HCT116 (cell line): ENCODE measurements at regions not wholly inside any gene's neighbourhood (a gene's known extent, or its start where the extent isn't known, plus 50 kb on each side); places are given as distances from the start of the nearest gene placed in this dataset.

Experiments used
- ATAC-seq: fragments of 200-7000 bp; cut with Tn5 transposase; 2 replicates; pipeline ENCODE4 v1.9.1; 2020; ENCODE audit warnings: mild to moderate bottlenecking, moderate library complexity
- BruUV-seq: library from RNA; stranded (reverse); fragments of 400-500 nt; replicated peaks from 2 replicates; lab custom pipeline; 2021; lab: Mats Ljungman, UMichigan
- CTCF ChIA-PET: fragments of 300-600 bp; sonication (Branson Sonifier 250); formaldehyde crosslinking; loops from one replicate; lab custom pipeline; 2021; ENCODE audit warnings: antibody characterized with exemption; lab: Charles Lee
- POLR2A ChIA-PET: fragments of 300-600, 350-600 bp; sonication (Branson Sonifier 250); formaldehyde crosslinking; loops from one replicate; lab custom pipeline; 2021; ENCODE audit warnings: antibody characterized with exemption; lab: Charles Lee
- RAD21 ChIA-PET, 2 experiments: fragments of 300-600 bp; sonication (Branson Sonifier 250); formaldehyde crosslinking; loops; one replicate each; lab custom pipeline; 2023; ENCODE audit warnings: low total read pairs in 2 of 2; ENCODE audit not compliant: uncharacterized antibody in 2 of 2, unreplicated experiment in 2 of 2, low non-redundant PET in 1 of 2; lab: Charles Lee
- DNase-seq: peaks from one replicate; pipeline ENCODE4 v3.0.0-alpha.2; 2010; ENCODE audit warnings: low read depth, low spot score
- H2AFZ ChIP-seq: fragments of 200-600 bp; shearing (Covaris generic), sonication (generic); 2 replicates; pipeline ENCODE4 v1.6.1; 2017; ENCODE audit warnings: low read depth, mixed run types, mixed read lengths, antibody characterized with exemption, low read length; ENCODE audit not compliant: poor library complexity, severe bottlenecking
- H3K27ac ChIP-seq: 2 replicates; pipeline ENCODE4 v1.5.1; 2012; ENCODE audit warnings: low read depth, low read length
- H3K27me3 ChIP-seq: fragments of 200-600 bp; sonication (generic); 2 replicates; pipeline ENCODE4 v1.6.1; 2016; ENCODE audit warnings: mixed run types, low read length, mixed read lengths; ENCODE audit not compliant: insufficient read depth
- H3K36me3 ChIP-seq, 2 experiments: fragments of 200-500 bp in 1 of 2; fragments of 200-600 bp in 1 of 2; sonication (Bioruptor generic) in 1 of 2; sonication (generic) in 1 of 2; 2 replicates each; pipeline versions ENCODE4 v1.5.1 to v1.6.1; 2014 to 2016; ENCODE audit warnings: low read length in 2 of 2, inconsistent platforms in 1 of 2, mixed read lengths in 1 of 2, mixed run types in 1 of 2; ENCODE audit not compliant: insufficient read depth in 2 of 2, control insufficient read depth in 1 of 2
- H3K4me1 ChIP-seq, 2 experiments: fragments of 200-600 bp in 1 of 2; sonication (generic) in 1 of 2; 2 replicates each; pipeline versions ENCODE4 v1.5.1 to v1.6.1; 2012 to 2017; ENCODE audit warnings: low read length in 2 of 2, inconsistent platforms in 1 of 2, mild to moderate bottlenecking in 1 of 2, mixed read lengths in 1 of 2, mixed run types in 1 of 2, moderate library complexity in 1 of 2; ENCODE audit not compliant: insufficient read depth in 2 of 2, control insufficient read depth in 1 of 2
- H3K4me2 ChIP-seq: fragments of 200-600 bp; sonication (generic); 2 replicates; pipeline ENCODE4 v1.6.1; 2017; ENCODE audit warnings: mixed run types, low read length, mixed read lengths
- H3K4me3 ChIP-seq, 2 experiments: fragments of 200-600 bp in 1 of 2; sonication (generic) in 1 of 2; replicated peaks in 1 of 2; 2 replicates each; pipeline ENCODE4 v1.5.1; 2011 to 2016; ENCODE audit warnings: low read length in 2 of 2, control low read depth in 1 of 2, low read depth in 1 of 2, mild to moderate bottlenecking in 1 of 2, mixed read lengths in 1 of 2, mixed run types in 1 of 2
- H3K79me2 ChIP-seq: fragments of 200-600 bp; sonication (generic); 2 replicates; pipeline ENCODE4 v1.6.1; 2017; ENCODE audit warnings: mild to moderate bottlenecking, mixed run types, low read length, moderate library complexity, mixed read lengths; ENCODE audit not compliant: insufficient read depth
- H3K9ac ChIP-seq: fragments of 200-600 bp; sonication (generic); 2 replicates; pipeline ENCODE4 v1.6.1; 2016; ENCODE audit warnings: low read length, mixed read lengths
- H3K9me2 ChIP-seq: fragments of 200-600 bp; sonication (generic), shearing (Covaris generic); 2 replicates; pipeline ENCODE4 v1.6.1; 2017; ENCODE audit warnings: mixed run types, mild to moderate bottlenecking, moderate library complexity; ENCODE audit not compliant: insufficient read depth
- H3K9me3 ChIP-seq, 2 experiments: fragments of 200-500 bp in 1 of 2; fragments of 200-600 bp in 1 of 2; sonication (Bioruptor generic) in 1 of 2; sonication (generic) in 1 of 2; 2 replicates each; pipeline ENCODE4 v1.6.1; 2014 to 2017; ENCODE audit warnings: low read length in 2 of 2, mixed read lengths in 2 of 2, inconsistent platforms in 1 of 2, low read depth in 1 of 2, mild to moderate bottlenecking in 1 of 2, mixed run types in 1 of 2, moderate library complexity in 1 of 2; ENCODE audit not compliant: control insufficient read depth in 1 of 2, insufficient read depth in 1 of 2
- H4K20me1 ChIP-seq: fragments of 200-600 bp; sonication (generic), shearing (Covaris generic); 2 replicates; pipeline ENCODE4 v1.6.1; 2017; ENCODE audit warnings: mixed run types, mild to moderate bottlenecking, moderate library complexity; ENCODE audit not compliant: insufficient read depth
- ELF1 ChIP-seq: IDR thresholded peaks from 2 replicates; pipeline ENCODE4 v1.6.1; 2012; ENCODE audit warnings: low read depth, borderline replicate concordance
- EZH2 ChIP-seq: fragments of 200-600 bp; sonication (generic); IDR thresholded peaks from 2 replicates; pipeline ENCODE4 v1.6.1; 2017; ENCODE audit warnings: antibody characterized with exemption, mixed run types
- EZH2phosphoT487 ChIP-seq: fragments of 200-600 bp; IDR thresholded peaks from 2 replicates; pipeline ENCODE4 v1.6.1; 2018; ENCODE audit warnings: antibody characterized with exemption, borderline replicate concordance
- JUND ChIP-seq: IDR thresholded peaks from 2 replicates; pipeline ENCODE4 v1.6.1; 2012
- RAD21 ChIP-seq: IDR thresholded peaks from 2 replicates; pipeline ENCODE4 v1.6.1; 2012; ENCODE audit warnings: low read depth, mild to moderate bottlenecking
- REST ChIP-seq: IDR thresholded peaks from 2 replicates; pipeline ENCODE4 v1.6.1; 2012; ENCODE audit warnings: low read depth
- SIN3A ChIP-seq: IDR thresholded peaks from 2 replicates; pipeline ENCODE4 v1.6.1; 2012; ENCODE audit warnings: low read depth
- SP1 ChIP-seq: IDR thresholded peaks from 2 replicates; pipeline ENCODE4 v1.6.1; 2012; ENCODE audit warnings: low read depth
- SRF ChIP-seq: IDR thresholded peaks from 2 replicates; pipeline ENCODE4 v1.6.1; 2012; ENCODE audit warnings: low read depth
- YY1 ChIP-seq: IDR thresholded peaks from 2 replicates; pipeline ENCODE4 v1.6.1; 2011; ENCODE audit warnings: low read length, low read depth, moderate library complexity, mild to moderate bottlenecking; ENCODE audit not compliant: insufficient replicate concordance; ENCODE audit errors: extremely low read depth
- ZFX ChIP-seq: fragments of 450-650 bp; IDR thresholded peaks from 2 replicates; pipeline ENCODE4 v1.6.1; 2017
- ZNF274 ChIP-seq: fragments of 200-500 bp; sonication (Bioruptor generic); IDR thresholded peaks from 2 replicates; pipeline ENCODE4 v1.6.1; 2014; ENCODE audit warnings: mild to moderate bottlenecking, low read depth, low read length, inconsistent platforms
- intact Hi-C: fragments of 100-400 bp; cut with micrococcal nuclease; formaldehyde crosslinking; loops from 2 replicates; pipeline ENCODE4 v1.10.0; 2022
- TF ChIP-seq, protein P1 (sequence below): IDR thresholded peaks from 2 replicates; pipeline ENCODE4 v1.6.1; 2012
- TF ChIP-seq, protein P2 (sequence below): IDR thresholded peaks from 2 replicates; pipeline ENCODE4 v1.6.1; 2012

DNA sequence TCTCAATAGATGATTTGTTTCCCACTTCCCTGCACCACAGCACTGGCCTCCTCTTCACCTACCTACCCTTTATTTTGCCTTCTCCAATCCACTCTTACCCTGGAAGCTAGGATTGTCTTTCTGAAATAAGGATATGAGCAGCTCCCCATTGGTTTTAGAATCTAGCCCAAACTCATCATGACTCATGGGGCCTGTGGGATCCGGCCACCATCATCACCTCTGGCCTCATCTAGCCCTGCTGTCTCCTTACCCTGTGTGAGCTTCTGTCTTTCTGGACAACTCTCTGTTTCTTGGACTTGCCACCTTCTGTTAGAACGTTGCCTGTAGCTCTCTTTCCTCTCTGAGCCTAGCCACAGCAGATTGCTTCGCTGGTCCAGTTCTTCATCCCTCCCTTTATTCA is 277.1 kb downstream of the PAX1 start (continued):
- TF ChIP-seq ELF1, result no peak

- H3K4me2 ChIP-seq, result no peak overlapping the region
- CTCF ChIA-PET, result no interaction called here
Measured at GRCh38 chr20:21981597-21982344, 276.3 kb downstream of the PAX1 start.

More at GRCh38 chr20:21981597-21982344, 276.3 kb downstream of the PAX1 start:
- BruUV-seq, result no TSS peak
- intact Hi-C loops, result no loop called here
- DNase-seq, result no peak
- H3K36me3 ChIP-seq, result no peaks in the 10 kb centered on the region
- no peak for ATAC-seq
- peaks cover 7 to 23% of the 10 kb centered on the region in 2 experiments; a peak in 2 of 4 replicates for H3K9me3 ChIP-seq
- no peaks in the 10 kb centered on the region for H3K79me2 ChIP-seq
- POLR2A ChIA-PET, result no interaction called here
- H4K20me1 ChIP-seq, result no peaks in the 10 kb centered on the region
- no peak overlapping the region for H2AFZ ChIP-seq
- no peaks in the 10 kb centered on the region for H3K9me2 ChIP-seq
- no peak overlapping the region for H3K27ac ChIP-seq
- TF ChIP-seq EZH2phosphoT487, result no peak
- no peak for TF ChIP-seq ZNF274
- TF ChIP-seq SIN3A, result no peak
- no peak for TF ChIP-seq ELF1
- TF ChIP-seq ZFX, result no peak
- TF ChIP-seq, protein P1, sequence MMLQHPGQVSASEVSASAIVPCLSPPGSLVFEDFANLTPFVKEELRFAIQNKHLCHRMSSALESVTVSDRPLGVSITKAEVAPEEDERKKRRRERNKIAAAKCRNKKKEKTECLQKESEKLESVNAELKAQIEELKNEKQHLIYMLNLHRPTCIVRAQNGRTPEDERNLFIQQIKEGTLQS, result no peak
- TF ChIP-seq YY1, result no peak
- no peak for TF ChIP-seq SP1
- TF ChIP-seq SRF, result no peak
- no peak for TF ChIP-seq EZH2
- TF ChIP-seq, protein P2, sequence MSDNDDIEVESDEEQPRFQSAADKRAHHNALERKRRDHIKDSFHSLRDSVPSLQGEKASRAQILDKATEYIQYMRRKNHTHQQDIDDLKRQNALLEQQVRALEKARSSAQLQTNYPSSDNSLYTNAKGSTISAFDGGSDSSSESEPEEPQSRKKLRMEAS, result no peak
- TF ChIP-seq JUND, result no peak
- no peak for TF ChIP-seq RAD21
- no peak for TF ChIP-seq REST
- RAD21 ChIA-PET, result no interaction called here
- H3K9ac ChIP-seq, result no peak overlapping the region
- no peak overlapping the region for H3K4me3 ChIP-seq
- H3K27me3 ChIP-seq, result no peaks in the 10 kb centered on the region
- H3K4me1 ChIP-seq, result no peaks in the 10 kb centered on the region
